Suprapubic skin (tissue), 3 donors: ENCODE measurements at regions not wholly inside any gene's neighbourhood (a gene's known extent, or its start where the extent isn't known, plus 50 kb on each side); places are given as distances from the start of the nearest gene placed in this dataset.

Source experiments
- CTCF ChIP-seq, 2 donors: fragments of 200-600 bp in 1 of 2; fragments of 450-650 bp in 1 of 2; sonication (generic) in 1 of 2; IDR thresholded peaks; one replicate each; pipeline ENCODE4 v1.5.1; 2016 to 2019; ENCODE audit warnings: antibody characterized with exemption in 2 of 2, mild to moderate bottlenecking in 1 of 2, moderate library complexity in 1 of 2
- EP300 ChIP-seq: sonication (generic); formaldehyde crosslinking; IDR thresholded peaks from one replicate; pipeline ENCODE4 v1.6.1; 2017; ENCODE audit warnings: antibody characterized with exemption

- TF ChIP-seq EP300 (no peak), CTCF (IDR thresholded peaks at IDR 0.05) (no peak)
Measured at GRCh38 chr3:74332165-74332564, 282.3 kb downstream of the CNTN3 start.
